ENCODE measurements at regions not wholly inside any gene's neighbourhood (a gene's known extent, or its start where the extent isn't known, plus 50 kb on each side); places are given as distances from the start of the nearest gene placed in this dataset.

DNA sequence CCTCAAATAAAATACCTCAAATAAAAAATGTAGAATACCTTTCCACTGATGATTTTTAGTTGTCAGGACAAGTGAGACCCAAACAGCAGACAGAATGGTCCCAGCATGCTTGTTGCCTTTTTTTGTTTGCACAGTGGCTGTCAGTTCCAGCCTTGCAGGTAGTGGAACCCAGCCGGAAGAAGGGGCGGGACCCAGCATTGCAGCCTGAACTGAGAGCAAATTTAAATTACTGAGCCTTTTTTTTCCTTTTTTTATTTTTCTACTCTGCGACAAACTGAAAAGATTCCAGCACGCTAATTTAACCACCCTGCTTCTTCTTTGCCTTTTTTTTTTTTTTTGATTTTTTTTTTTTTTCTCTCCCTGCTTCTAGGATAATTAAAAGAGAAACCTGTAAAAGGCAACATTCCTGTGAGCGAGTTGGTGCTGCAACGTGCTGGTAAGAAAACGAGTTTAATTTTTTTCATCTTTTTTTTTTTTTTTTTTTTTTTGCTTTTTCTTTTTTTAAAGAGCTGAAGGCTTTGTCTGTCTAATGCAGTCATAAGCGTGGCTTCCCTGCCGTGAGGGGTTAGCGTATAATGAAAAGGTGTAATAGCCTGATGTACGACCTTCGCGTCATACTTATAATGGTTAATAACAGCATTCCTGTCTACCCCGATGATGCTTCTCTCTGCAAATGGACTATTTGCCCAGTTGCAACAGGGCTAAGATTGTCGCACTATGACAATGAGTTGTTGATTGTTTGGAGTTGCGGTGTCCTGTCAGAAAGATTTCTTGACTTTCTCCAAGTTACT lies 555.3 kb upstream of the CELF2 start:
- H3K9me3 ChIP-seq: no peaks in the 10 kb centered on the region
- no peak overlapping the region for H3K27ac ChIP-seq
- H3K36me3 ChIP-seq: no peaks in the 10 kb centered on the region
- no peak for TF ChIP-seq POLR2A (IDR thresholded peaks at IDR 0.05)
- TF ChIP-seq, protein P1, sequence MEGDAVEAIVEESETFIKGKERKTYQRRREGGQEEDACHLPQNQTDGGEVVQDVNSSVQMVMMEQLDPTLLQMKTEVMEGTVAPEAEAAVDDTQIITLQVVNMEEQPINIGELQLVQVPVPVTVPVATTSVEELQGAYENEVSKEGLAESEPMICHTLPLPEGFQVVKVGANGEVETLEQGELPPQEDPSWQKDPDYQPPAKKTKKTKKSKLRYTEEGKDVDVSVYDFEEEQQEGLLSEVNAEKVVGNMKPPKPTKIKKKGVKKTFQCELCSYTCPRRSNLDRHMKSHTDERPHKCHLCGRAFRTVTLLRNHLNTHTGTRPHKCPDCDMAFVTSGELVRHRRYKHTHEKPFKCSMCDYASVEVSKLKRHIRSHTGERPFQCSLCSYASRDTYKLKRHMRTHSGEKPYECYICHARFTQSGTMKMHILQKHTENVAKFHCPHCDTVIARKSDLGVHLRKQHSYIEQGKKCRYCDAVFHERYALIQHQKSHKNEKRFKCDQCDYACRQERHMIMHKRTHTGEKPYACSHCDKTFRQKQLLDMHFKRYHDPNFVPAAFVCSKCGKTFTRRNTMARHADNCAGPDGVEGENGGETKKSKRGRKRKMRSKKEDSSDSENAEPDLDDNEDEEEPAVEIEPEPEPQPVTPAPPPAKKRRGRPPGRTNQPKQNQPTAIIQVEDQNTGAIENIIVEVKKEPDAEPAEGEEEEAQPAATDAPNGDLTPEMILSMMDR (IDR thresholded peaks at IDR 0.05): no peak
- no peak for TF ChIP-seq EP300 (IDR thresholded peaks at IDR 0.05)
- TF ChIP-seq POLR2AphosphoS5 (IDR thresholded peaks at IDR 0.05): no peak
- intact Hi-C loops (cut with DNase I): no loop called here
- no peaks in the 10 kb centered on the region for H3K27me3 ChIP-seq
- 27 to 68% methylated on average over 16 of the region's 16 CpGs for WGBS, 2 donors
- no peak overlapping the region for H3K4me3 ChIP-seq
- H3K4me1 ChIP-seq: no peaks in the 10 kb centered on the region
- DNase-seq: no peak

DNA sequence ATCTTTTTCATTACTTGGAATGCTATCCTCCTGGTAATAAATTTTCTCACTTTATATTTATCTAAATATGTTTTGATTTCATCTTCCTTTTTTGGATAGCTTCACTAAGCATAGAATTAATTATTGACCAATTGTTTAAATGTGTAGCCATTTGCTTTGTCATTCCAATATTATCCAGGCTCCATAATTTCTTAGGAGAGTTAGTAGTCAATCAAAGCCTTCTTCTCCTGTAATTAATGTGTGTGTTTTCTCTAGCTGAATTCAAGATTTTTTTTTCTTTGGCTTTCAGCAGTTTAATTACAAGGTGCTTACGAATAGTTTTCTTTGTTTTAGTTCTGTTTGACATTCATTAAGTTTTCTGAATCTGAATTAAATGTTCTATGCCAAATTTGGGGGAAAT lies 545.9 kb upstream of the CELF2 start:
- intact Hi-C loops (cut with DNase I): no loop called here
- no peaks in the 10 kb centered on the region for H3K4me1 ChIP-seq
- peaks cover 0 to 2% (median 0%) of the 10 kb centered on the region in 4 donors for H3K9me3 ChIP-seq
- H3K27me3 ChIP-seq: no peaks in the 10 kb centered on the region
- 87 to 89% methylated on average over 1 of the region's 1 CpG for WGBS, 2 donors
- no peak for TF ChIP-seq EP300 (IDR thresholded peaks at IDR 0.05)
- TF ChIP-seq, protein P1 (IDR thresholded peaks at IDR 0.05): no peak
- TF ChIP-seq POLR2A (IDR thresholded peaks at IDR 0.05): no peak
- no peak for TF ChIP-seq POLR2AphosphoS5 (IDR thresholded peaks at IDR 0.05)
- H3K36me3 ChIP-seq: no peaks in the 10 kb centered on the region
- DNase-seq: no peak
- no peak overlapping the region for H3K4me3 ChIP-seq
- no peak overlapping the region for H3K27ac ChIP-seq

DNA sequence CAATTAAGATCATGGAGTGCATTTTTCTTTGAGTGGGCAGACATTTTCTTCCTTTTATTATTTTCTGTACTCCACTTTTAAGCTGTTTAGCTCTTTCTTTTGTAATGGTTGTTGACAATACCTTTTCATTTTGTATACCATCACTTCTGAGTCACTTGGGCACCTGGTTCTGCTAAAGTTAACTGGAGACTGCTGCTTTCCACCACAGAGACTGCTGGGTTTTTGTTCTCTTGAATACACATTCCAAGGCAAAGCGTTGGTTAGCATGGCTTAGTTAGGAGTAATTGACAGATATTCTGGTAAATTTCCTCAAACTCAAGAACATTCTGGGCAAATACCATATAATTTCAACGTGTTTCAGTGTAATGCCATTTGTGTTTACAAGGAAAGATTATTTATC lies 541.9 kb upstream of the CELF2 start:
- Histone ChIP-seq H3K4me3 (no peak overlapping the region), H3K27ac (no peak overlapping the region), H3K4me1 (no peaks in the 10 kb centered on the region), H3K9me3 (peaks cover 0 to 2% (median 0%) of the 10 kb centered on the region in 4 donors), H3K36me3 (no peaks in the 10 kb centered on the region), H3K27me3 (no peaks in the 10 kb centered on the region)
- no peak for TF ChIP-seq POLR2A (IDR thresholded peaks at IDR 0.05)
- TF ChIP-seq POLR2AphosphoS5 (IDR thresholded peaks at IDR 0.05): no peak
- TF ChIP-seq EP300 (IDR thresholded peaks at IDR 0.05): no peak
- TF ChIP-seq, protein P1 (IDR thresholded peaks at IDR 0.05): no peak
- DNase-seq: no peak
- 20 to 59% methylated on average over 2 of the region's 2 CpGs for WGBS, 2 donors
- intact Hi-C loops (cut with DNase I): no loop called here

DNA sequence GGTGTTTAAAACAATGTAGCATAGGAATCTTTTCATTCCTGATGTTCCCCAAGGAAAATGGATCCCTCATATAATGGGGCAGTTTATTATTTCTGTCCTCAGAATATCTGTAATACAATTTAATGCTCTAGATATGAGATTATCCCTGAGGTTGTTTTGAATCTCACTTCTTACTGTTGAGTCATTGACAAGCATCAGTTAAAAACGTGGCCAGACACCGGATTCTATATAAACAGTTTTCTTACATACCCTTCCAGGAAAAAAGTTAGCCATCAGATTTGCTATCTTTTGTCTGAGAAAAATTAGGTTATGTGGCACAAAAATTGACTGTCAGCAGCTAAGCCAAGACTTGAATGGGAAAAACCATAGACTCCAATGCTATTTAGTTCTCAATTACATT lies 539.8 kb upstream of the CELF2 start:
- no peak overlapping the region for H3K4me3 ChIP-seq
- WGBS, 2 donors: 77 to 80% methylated on average over 2 of the region's 2 CpGs
- no peak for DNase-seq
- intact Hi-C loops (cut with DNase I): no loop called here
- H3K36me3 ChIP-seq: no peaks in the 10 kb centered on the region
- TF ChIP-seq POLR2AphosphoS5 (IDR thresholded peaks at IDR 0.05) (no peak), POLR2A (IDR thresholded peaks at IDR 0.05) (no peak), EP300 (IDR thresholded peaks at IDR 0.05) (no peak)
- TF ChIP-seq, protein P1 (IDR thresholded peaks at IDR 0.05): no peak
- no peaks in the 10 kb centered on the region for H3K27me3 ChIP-seq
- no peaks in the 10 kb centered on the region for H3K9me3 ChIP-seq
- H3K4me1 ChIP-seq: no peaks in the 10 kb centered on the region
- no peak overlapping the region for H3K27ac ChIP-seq

DNA sequence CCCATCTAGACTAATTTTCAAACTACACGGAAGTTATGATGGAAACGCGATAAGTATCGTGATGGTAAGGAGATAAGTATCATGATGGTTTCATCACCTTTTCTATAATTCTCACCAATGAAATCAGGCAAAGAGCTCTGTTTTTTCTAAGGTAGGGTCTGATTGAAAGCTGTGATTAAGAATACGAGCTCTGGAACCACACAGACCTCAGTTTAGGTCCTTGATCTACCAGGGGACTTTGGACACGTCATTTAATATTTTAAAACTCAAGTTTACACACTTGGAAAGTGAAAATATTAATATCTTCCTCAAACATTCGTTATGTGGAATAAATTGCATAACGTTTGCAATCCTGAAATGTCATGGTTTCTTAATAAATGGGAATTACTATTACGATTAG lies 538.2 kb upstream of the CELF2 start:
- Histone ChIP-seq H3K4me1 (no peaks in the 10 kb centered on the region), H3K4me3 (no peak overlapping the region), H3K36me3 (no peaks in the 10 kb centered on the region), H3K27me3 (no peaks in the 10 kb centered on the region), H3K9me3 (no peaks in the 10 kb centered on the region), H3K27ac (no peak overlapping the region)
- intact Hi-C loops (cut with DNase I): no loop called here
- TF ChIP-seq POLR2AphosphoS5 (IDR thresholded peaks at IDR 0.05) (no peak), POLR2A (IDR thresholded peaks at IDR 0.05) (no peak), EP300 (IDR thresholded peaks at IDR 0.05) (no peak)
- TF ChIP-seq, protein P1 (IDR thresholded peaks at IDR 0.05): no peak
- DNase-seq: no peak
- WGBS, 2 donors: 73 to 87% methylated on average over 9 of the region's 9 CpGs
